OCI-LY1 (cell line): ENCODE measurements at regions not wholly inside any gene's neighbourhood (a gene's known extent, or its start where the extent isn't known, plus 50 kb on each side); places are given as distances from the start of the nearest gene placed in this dataset.

Experiments used
- H2AFZ ChIP-seq: fragments of 200-600 bp; sonication (generic), shearing (Covaris generic); 2 replicates; pipeline ENCODE4 v1.6.0; 2014; ENCODE audit warnings: antibody characterized with exemption, mild to moderate bottlenecking, low read length
- H3F3A ChIP-seq: fragments of 200-600 bp; sonication (generic), shearing (Covaris generic); 2 replicates; pipeline ENCODE4 v1.6.0; 2014; ENCODE audit warnings: mild to moderate bottlenecking, antibody characterized with exemption, low read length, moderate library complexity; ENCODE audit not compliant: insufficient read depth
- H3K27ac ChIP-seq: fragments of 200-600 bp; sonication (generic); 2 replicates; pipeline ENCODE4 v1.5.1; 2014; ENCODE audit warnings: low read length, mixed run types, mild to moderate bottlenecking, low read depth; ENCODE audit not compliant: poor library complexity, severe bottlenecking
- H3K27me3 ChIP-seq: fragments of 200-600 bp; sonication (generic); 2 replicates; pipeline ENCODE4 v1.6.0; 2014; ENCODE audit warnings: antibody characterized with exemption, mild to moderate bottlenecking, low read length, moderate library complexity; ENCODE audit not compliant: insufficient read depth
- H3K36me3 ChIP-seq: fragments of 200-600 bp; sonication (generic); 2 replicates; pipeline ENCODE4 v1.6.1; 2014; ENCODE audit warnings: mild to moderate bottlenecking, antibody characterized with exemption, low read length, moderate library complexity, mixed read lengths; ENCODE audit not compliant: insufficient read depth
- H3K4me1 ChIP-seq: fragments of 200-600 bp; sonication (generic); 2 replicates; pipeline ENCODE4 v1.5.1; 2014; ENCODE audit warnings: mild to moderate bottlenecking, low read length, moderate library complexity; ENCODE audit not compliant: insufficient read depth, severe bottlenecking
- H3K4me2 ChIP-seq: fragments of 200-600 bp; sonication (generic), shearing (Covaris generic); 2 replicates; pipeline ENCODE4 v1.6.1; 2014; ENCODE audit warnings: low read length
- H3K4me3 ChIP-seq: fragments of 200-600 bp; sonication (generic); 2 replicates; pipeline ENCODE4 v1.5.1; 2014; ENCODE audit warnings: low read length, low read depth, mild to moderate bottlenecking, mixed read lengths; ENCODE audit not compliant: poor library complexity, severe bottlenecking
- H3K79me2 ChIP-seq: fragments of 200-600 bp; shearing (Covaris generic); 2 replicates; pipeline ENCODE4 v1.6.1; 2016; ENCODE audit warnings: mixed run types, low read length, mixed read lengths; ENCODE audit not compliant: insufficient read depth
- H3K9ac ChIP-seq: fragments of 200-600 bp; sonication (generic), shearing (Covaris generic); 2 replicates; pipeline ENCODE4 v1.6.1; 2014; ENCODE audit warnings: mild to moderate bottlenecking, low read length, mixed read lengths
- H3K9me2 ChIP-seq: fragments of 200-600 bp; sonication (generic), shearing (Covaris generic); 2 replicates; pipeline ENCODE4 v1.6.1; 2014; ENCODE audit warnings: low read depth, mild to moderate bottlenecking, low read length, mixed read lengths
- H3K9me3 ChIP-seq: fragments of 200-600 bp; shearing (Covaris generic); 2 replicates; pipeline ENCODE4 v1.6.1; 2014; ENCODE audit warnings: low read length, mixed read lengths
- H4K20me1 ChIP-seq: fragments of 200-600 bp; sonication (generic), shearing (Covaris generic); 2 replicates; pipeline ENCODE4 v1.6.0; 2016; ENCODE audit warnings: mild to moderate bottlenecking, low read length; ENCODE audit not compliant: insufficient read depth
- EZH2 ChIP-seq: fragments of 200-600 bp; sonication (generic), shearing (Covaris generic); IDR thresholded peaks from 2 replicates; pipeline ENCODE4 v1.8.0; 2017; ENCODE audit warnings: borderline replicate concordance, mixed run types, mild to moderate bottlenecking, antibody characterized with exemption, low read length, moderate library complexity, mixed read lengths
- TF ChIP-seq, protein P1 (sequence below): fragments of 200-600 bp; sonication (generic), shearing (Covaris generic); IDR thresholded peaks from 2 replicates; pipeline ENCODE4 v1.5.1; 2017; ENCODE audit warnings: mild to moderate bottlenecking, antibody characterized with exemption, low read length, moderate library complexity, mixed read lengths

DNA sequence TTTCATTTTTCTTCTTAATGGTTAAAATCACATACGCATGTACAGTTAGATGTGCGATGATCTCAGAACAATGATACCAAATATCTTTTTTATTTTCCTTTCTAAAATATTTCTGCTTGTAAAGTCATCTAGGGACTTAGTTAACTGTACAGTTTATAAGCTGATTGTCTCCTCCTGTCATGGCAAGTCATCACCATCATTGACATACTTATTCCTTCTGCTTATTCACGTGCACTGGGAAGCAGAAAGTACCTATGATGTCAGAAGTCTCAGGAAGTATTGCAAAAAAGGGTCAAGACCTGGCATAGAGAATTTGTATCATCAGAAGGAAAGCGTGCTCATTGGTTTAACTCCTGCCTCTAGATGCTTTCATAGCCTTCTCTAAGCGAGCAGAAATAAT is 154.2 kb downstream of the DSC3 start:
- Histone ChIP-seq H3K9me3 (no peaks in the 10 kb centered on the region), H3K4me3 (no peak overlapping the region), H3K27me3 (no peaks in the 10 kb centered on the region), H3K27ac (no peak overlapping the region), H4K20me1 (no peaks in the 10 kb centered on the region), H3K4me1 (no peaks in the 10 kb centered on the region), H3K4me2 (no peak overlapping the region), H2AFZ (no peak overlapping the region), H3K36me3 (no peaks in the 10 kb centered on the region), H3K9ac (no peak overlapping the region), H3F3A (no peaks in the 10 kb centered on the region), H3K9me2 (no peaks in the 10 kb centered on the region), H3K79me2 (no peaks in the 10 kb centered on the region)
- TF ChIP-seq EZH2 = no peak
- TF ChIP-seq, protein P1, sequence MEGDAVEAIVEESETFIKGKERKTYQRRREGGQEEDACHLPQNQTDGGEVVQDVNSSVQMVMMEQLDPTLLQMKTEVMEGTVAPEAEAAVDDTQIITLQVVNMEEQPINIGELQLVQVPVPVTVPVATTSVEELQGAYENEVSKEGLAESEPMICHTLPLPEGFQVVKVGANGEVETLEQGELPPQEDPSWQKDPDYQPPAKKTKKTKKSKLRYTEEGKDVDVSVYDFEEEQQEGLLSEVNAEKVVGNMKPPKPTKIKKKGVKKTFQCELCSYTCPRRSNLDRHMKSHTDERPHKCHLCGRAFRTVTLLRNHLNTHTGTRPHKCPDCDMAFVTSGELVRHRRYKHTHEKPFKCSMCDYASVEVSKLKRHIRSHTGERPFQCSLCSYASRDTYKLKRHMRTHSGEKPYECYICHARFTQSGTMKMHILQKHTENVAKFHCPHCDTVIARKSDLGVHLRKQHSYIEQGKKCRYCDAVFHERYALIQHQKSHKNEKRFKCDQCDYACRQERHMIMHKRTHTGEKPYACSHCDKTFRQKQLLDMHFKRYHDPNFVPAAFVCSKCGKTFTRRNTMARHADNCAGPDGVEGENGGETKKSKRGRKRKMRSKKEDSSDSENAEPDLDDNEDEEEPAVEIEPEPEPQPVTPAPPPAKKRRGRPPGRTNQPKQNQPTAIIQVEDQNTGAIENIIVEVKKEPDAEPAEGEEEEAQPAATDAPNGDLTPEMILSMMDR = no peak

DNA sequence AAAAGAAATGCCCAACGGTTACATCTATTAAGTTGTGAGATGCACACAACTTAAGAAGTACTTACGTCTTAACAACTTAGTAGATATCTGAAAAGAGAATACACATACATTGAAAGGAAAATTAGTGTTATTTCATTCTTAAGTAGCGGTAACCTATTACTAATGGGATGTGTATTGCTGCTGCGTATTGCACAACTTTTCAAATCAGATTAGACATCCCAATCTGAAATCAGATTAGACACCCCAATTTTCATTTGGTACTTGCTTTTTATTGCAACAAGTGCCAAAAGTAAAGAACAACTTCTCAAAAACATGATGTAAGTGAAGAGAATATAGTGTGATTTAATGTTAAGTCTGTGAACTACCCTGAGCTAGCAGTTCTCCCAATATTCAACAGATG is 155.5 kb downstream of the DSC3 start:
- H3K4me1 ChIP-seq = no peaks in the 10 kb centered on the region
- H3K4me3 ChIP-seq = no peak overlapping the region
- no peaks in the 10 kb centered on the region for H3K9me2 ChIP-seq
- H3F3A ChIP-seq = no peaks in the 10 kb centered on the region
- H3K9ac ChIP-seq = no peak overlapping the region
- no peaks in the 10 kb centered on the region for H4K20me1 ChIP-seq
- no peak overlapping the region for H3K4me2 ChIP-seq
- H3K27ac ChIP-seq = no peak overlapping the region
- TF ChIP-seq EZH2 = no peak
- TF ChIP-seq, protein P1 = no peak
- no peaks in the 10 kb centered on the region for H3K9me3 ChIP-seq
- H3K27me3 ChIP-seq = no peaks in the 10 kb centered on the region
- H3K79me2 ChIP-seq = no peaks in the 10 kb centered on the region
- no peaks in the 10 kb centered on the region for H3K36me3 ChIP-seq
- no peak overlapping the region for H2AFZ ChIP-seq

DNA sequence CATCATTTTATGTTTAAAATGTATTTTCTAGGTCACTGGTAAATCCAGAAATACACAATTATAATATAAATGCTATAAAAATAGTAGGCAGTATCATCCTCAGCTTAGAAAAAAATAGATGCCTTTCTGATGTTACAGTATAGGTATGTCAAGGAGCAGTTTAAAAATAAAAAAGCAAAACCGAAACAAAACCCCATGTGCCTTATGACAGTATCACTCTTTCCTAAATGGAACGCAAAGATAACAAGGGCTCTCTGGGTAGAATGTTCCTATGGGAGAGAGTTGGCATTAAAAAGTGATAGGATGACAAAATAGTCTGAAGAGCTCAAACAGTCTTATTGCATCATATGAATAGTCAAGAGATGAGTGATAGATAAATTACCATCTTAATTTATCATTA is 172.1 kb downstream of the DSC3 start:
- Histone ChIP-seq H4K20me1 (no peaks in the 10 kb centered on the region), H3K4me3 (no peak overlapping the region), H3K4me2 (no peak overlapping the region), H2AFZ (no peak overlapping the region), H3K9me3 (no peaks in the 10 kb centered on the region), H3F3A (no peaks in the 10 kb centered on the region), H3K27me3 (no peaks in the 10 kb centered on the region), H3K9me2 (no peaks in the 10 kb centered on the region), H3K79me2 (no peaks in the 10 kb centered on the region), H3K4me1 (no peaks in the 10 kb centered on the region), H3K9ac (no peak overlapping the region), H3K27ac (no peak overlapping the region), H3K36me3 (no peaks in the 10 kb centered on the region)
- TF ChIP-seq, protein P1 = no peak
- no peak for TF ChIP-seq EZH2
